ENCODE measurements at regions not wholly inside any gene's neighbourhood (a gene's known extent, or its start where the extent isn't known, plus 50 kb on each side); places are given as distances from the start of the nearest gene placed in this dataset.

- TF ChIP-seq, protein P1, sequence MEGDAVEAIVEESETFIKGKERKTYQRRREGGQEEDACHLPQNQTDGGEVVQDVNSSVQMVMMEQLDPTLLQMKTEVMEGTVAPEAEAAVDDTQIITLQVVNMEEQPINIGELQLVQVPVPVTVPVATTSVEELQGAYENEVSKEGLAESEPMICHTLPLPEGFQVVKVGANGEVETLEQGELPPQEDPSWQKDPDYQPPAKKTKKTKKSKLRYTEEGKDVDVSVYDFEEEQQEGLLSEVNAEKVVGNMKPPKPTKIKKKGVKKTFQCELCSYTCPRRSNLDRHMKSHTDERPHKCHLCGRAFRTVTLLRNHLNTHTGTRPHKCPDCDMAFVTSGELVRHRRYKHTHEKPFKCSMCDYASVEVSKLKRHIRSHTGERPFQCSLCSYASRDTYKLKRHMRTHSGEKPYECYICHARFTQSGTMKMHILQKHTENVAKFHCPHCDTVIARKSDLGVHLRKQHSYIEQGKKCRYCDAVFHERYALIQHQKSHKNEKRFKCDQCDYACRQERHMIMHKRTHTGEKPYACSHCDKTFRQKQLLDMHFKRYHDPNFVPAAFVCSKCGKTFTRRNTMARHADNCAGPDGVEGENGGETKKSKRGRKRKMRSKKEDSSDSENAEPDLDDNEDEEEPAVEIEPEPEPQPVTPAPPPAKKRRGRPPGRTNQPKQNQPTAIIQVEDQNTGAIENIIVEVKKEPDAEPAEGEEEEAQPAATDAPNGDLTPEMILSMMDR (IDR thresholded peaks at IDR 0.05; ENCODE audit: low read length), result no peak
- TF ChIP-seq EZH2 (optimal IDR thresholded peaks at IDR 0.05; ENCODE audit: low read depth, low read length), result no peak
- TF ChIP-seq EZH2phosphoT487 (IDR thresholded peaks at IDR 0.05; ENCODE audit: low read length), result no peak
Observed at GRCh38 chr2:128701418-128701817, 382.8 kb upstream of the HS6ST1 start.
